GM21381 (cell line): ENCODE measurements at regions not wholly inside any gene's neighbourhood (a gene's known extent, or its start where the extent isn't known, plus 50 kb on each side); places are given as distances from the start of the nearest gene placed in this dataset.

Source experiments
- ATAC-seq: cut with Tn5 transposase; IDR thresholded peaks from one replicate; pipeline ENCODE4 v1.9.1; 2021; ENCODE audit warnings: mild to moderate bottlenecking, moderate library complexity; ENCODE audit not compliant: unreplicated experiment

- ATAC-seq = peak; percentile 52
Observed at GRCh38 chr14:42110167-42110566, 503.5 kb downstream of the LRFN5 start.

GRCh38 chr14:42095155-42095554, 488.5 kb downstream of the LRFN5 start:
- no peak for ATAC-seq

GRCh38 chr14:42090122-42090521, 483.4 kb downstream of the LRFN5 start:
- no peak for ATAC-seq

GRCh38 chr14:42079911-42080310, 473.2 kb downstream of the LRFN5 start:
- ATAC-seq = no peak

- ATAC-seq = no peak
Observed at GRCh38 chr14:42078345-42078744, 471.7 kb downstream of the LRFN5 start.

- no peak for ATAC-seq
Observed at GRCh38 chr14:42070031-42070430, 463.4 kb downstream of the LRFN5 start.

GRCh38 chr14:42057111-42057510, 450.4 kb downstream of the LRFN5 start:
- ATAC-seq = no peak

- ATAC-seq = no peak
Observed at GRCh38 chr14:42047421-42048055, 440.9 kb downstream of the LRFN5 start.

- ATAC-seq = no peak
Observed at GRCh38 chr14:42045383-42045782, 438.7 kb downstream of the LRFN5 start.

GRCh38 chr14:42028607-42029006, 421.9 kb downstream of the LRFN5 start:
- ATAC-seq = no peak

- no peak for ATAC-seq
Observed at GRCh38 chr14:42027271-42027670, 420.6 kb downstream of the LRFN5 start.

- no peak for ATAC-seq
Observed at GRCh38 chr14:42023452-42023851, 416.8 kb downstream of the LRFN5 start.

GRCh38 chr14:42014301-42014700, 407.6 kb downstream of the LRFN5 start:
- ATAC-seq = no peak

- no peak for ATAC-seq
Observed at GRCh38 chr14:42013559-42013958, 406.9 kb downstream of the LRFN5 start.

- no peak for ATAC-seq
Observed at GRCh38 chr14:42013153-42013552, 406.5 kb downstream of the LRFN5 start.

- ATAC-seq = no peak
Observed at GRCh38 chr14:42011221-42011620, 404.5 kb downstream of the LRFN5 start.

GRCh38 chr14:42004321-42004720, 397.6 kb downstream of the LRFN5 start:
- no peak for ATAC-seq

GRCh38 chr14:42002141-42002540, 395.5 kb downstream of the LRFN5 start:
- no peak for ATAC-seq

GRCh38 chr14:42001431-42001830, 394.8 kb downstream of the LRFN5 start:
- ATAC-seq = no peak

- ATAC-seq = no peak
Observed at GRCh38 chr14:42000450-42000849, 393.8 kb downstream of the LRFN5 start.

GRCh38 chr14:41993687-41994086, 387.0 kb downstream of the LRFN5 start:
- no peak for ATAC-seq

GRCh38 chr14:41986700-41987099, 380.0 kb downstream of the LRFN5 start:
- no peak for ATAC-seq

- ATAC-seq = no peak
Observed at GRCh38 chr14:41986083-41986645, 379.5 kb downstream of the LRFN5 start.
